ENCODE measurements at regions not wholly inside any gene's neighbourhood (a gene's known extent, or its start where the extent isn't known, plus 50 kb on each side); places are given as distances from the start of the nearest gene placed in this dataset.

- TF ChIP-seq, protein P1, sequence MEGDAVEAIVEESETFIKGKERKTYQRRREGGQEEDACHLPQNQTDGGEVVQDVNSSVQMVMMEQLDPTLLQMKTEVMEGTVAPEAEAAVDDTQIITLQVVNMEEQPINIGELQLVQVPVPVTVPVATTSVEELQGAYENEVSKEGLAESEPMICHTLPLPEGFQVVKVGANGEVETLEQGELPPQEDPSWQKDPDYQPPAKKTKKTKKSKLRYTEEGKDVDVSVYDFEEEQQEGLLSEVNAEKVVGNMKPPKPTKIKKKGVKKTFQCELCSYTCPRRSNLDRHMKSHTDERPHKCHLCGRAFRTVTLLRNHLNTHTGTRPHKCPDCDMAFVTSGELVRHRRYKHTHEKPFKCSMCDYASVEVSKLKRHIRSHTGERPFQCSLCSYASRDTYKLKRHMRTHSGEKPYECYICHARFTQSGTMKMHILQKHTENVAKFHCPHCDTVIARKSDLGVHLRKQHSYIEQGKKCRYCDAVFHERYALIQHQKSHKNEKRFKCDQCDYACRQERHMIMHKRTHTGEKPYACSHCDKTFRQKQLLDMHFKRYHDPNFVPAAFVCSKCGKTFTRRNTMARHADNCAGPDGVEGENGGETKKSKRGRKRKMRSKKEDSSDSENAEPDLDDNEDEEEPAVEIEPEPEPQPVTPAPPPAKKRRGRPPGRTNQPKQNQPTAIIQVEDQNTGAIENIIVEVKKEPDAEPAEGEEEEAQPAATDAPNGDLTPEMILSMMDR (IDR thresholded peaks at IDR 0.05) = no peak
- no peak for ATAC-seq
- intact Hi-C loops (cut with micrococcal nuclease) = no loop called here
- Mint-ChIP-seq H3K9me3 (peaks cover 13% of the 10 kb centered on the region), H3K4me3 (no peak overlapping the region), H3K27me3 (no peaks in the 10 kb centered on the region), H3K36me3 (ENCODE audit: low read depth) (no peaks in the 10 kb centered on the region), H3K27ac (no peak overlapping the region), H3K4me1 (ENCODE audit: low read depth) (no peaks in the 10 kb centered on the region)
- CTCF ChIA-PET = no interaction called here
- POLR2A ChIA-PET = no interaction called here
- no peak for DNase-seq
Observed at GRCh38 chr13:68851026-68851425, 1256.6 kb upstream of the ATXN8OS start.

GRCh38 chr13:68850160-68850559 lies 1257.5 kb upstream of the ATXN8OS start:
- TF ChIP-seq, protein P1 (IDR thresholded peaks at IDR 0.05) = no peak
- ChIA-PET CTCF (no interaction called here), POLR2A (no interaction called here)
- no peak for DNase-seq
- intact Hi-C loops (cut with micrococcal nuclease) = no loop called here
- no peak overlapping the region for H3K4me3 Mint-ChIP-seq
- peaks cover 17% of the 10 kb centered on the region for H3K9me3 Mint-ChIP-seq
- H3K27me3 Mint-ChIP-seq = no peaks in the 10 kb centered on the region
- H3K36me3 Mint-ChIP-seq (ENCODE audit: low read depth) = no peaks in the 10 kb centered on the region
- H3K4me1 Mint-ChIP-seq (ENCODE audit: low read depth) = no peaks in the 10 kb centered on the region
- ATAC-seq = no peak
- H3K27ac Mint-ChIP-seq = no peak overlapping the region

GRCh38 chr13:68846663-68847062 lies 1261.0 kb upstream of the ATXN8OS start:
- ChIA-PET POLR2A (no interaction called here), CTCF (no interaction called here)
- no peaks in the 10 kb centered on the region for H3K4me1 Mint-ChIP-seq (ENCODE audit: low read depth)
- TF ChIP-seq, protein P1 (IDR thresholded peaks at IDR 0.05) = no peak
- H3K27me3 Mint-ChIP-seq = no peaks in the 10 kb centered on the region
- ATAC-seq (no peak), DNase-seq (no peak)
- intact Hi-C loops (cut with micrococcal nuclease) = no loop called here
- peaks cover 19% of the 10 kb centered on the region for H3K9me3 Mint-ChIP-seq
- no peak overlapping the region for H3K4me3 Mint-ChIP-seq
- H3K27ac Mint-ChIP-seq = no peak overlapping the region
- H3K36me3 Mint-ChIP-seq (ENCODE audit: low read depth) = no peaks in the 10 kb centered on the region

- H3K36me3 Mint-ChIP-seq (ENCODE audit: low read depth) = no peaks in the 10 kb centered on the region
- no peak for ATAC-seq
- no peak for DNase-seq
- no peaks in the 10 kb centered on the region for H3K27me3 Mint-ChIP-seq
- no peak overlapping the region for H3K27ac Mint-ChIP-seq
- CTCF ChIA-PET = no interaction called here
- peaks cover 15% of the 10 kb centered on the region for H3K9me3 Mint-ChIP-seq
- TF ChIP-seq, protein P1 (IDR thresholded peaks at IDR 0.05) = no peak
- intact Hi-C loops (cut with micrococcal nuclease) = no loop called here
- no peaks in the 10 kb centered on the region for H3K4me1 Mint-ChIP-seq (ENCODE audit: low read depth)
- POLR2A ChIA-PET = no interaction called here
- H3K4me3 Mint-ChIP-seq = no peak overlapping the region
Observed at GRCh38 chr13:68834375-68834774, 1273.3 kb upstream of the ATXN8OS start.

DNA sequence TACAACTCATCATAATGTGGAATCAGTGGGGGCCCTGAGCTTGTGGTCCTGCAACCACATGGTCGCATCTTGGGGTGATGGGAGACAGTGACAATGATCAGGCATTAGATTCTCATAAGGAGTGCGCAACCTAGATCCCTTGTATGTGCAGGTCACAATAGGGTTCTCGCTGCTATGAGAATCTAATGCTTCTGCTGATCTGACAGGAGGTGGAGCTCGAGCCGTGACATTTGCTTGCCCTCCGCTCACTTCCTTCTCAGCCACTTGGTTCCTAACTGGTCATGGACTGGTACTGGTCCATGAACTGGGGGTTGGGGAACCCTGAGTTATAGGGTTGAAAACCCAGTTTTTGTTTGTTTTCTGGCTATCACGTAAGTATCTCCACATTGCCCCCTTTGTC lies 1290.9 kb upstream of the ATXN8OS start:
- no peaks in the 10 kb centered on the region for H3K36me3 Mint-ChIP-seq (ENCODE audit: low read depth)
- POLR2A ChIA-PET = no interaction called here
- TF ChIP-seq, protein P1 (IDR thresholded peaks at IDR 0.05) = no peak
- ATAC-seq = no peak
- no peak for DNase-seq
- no peak overlapping the region for H3K27ac Mint-ChIP-seq
- no peak overlapping the region for H3K4me3 Mint-ChIP-seq
- no peaks in the 10 kb centered on the region for H3K27me3 Mint-ChIP-seq
- intact Hi-C loops (cut with micrococcal nuclease) = no loop called here
- H3K9me3 Mint-ChIP-seq = peaks cover 10% of the 10 kb centered on the region
- CTCF ChIA-PET = no interaction called here
- no peaks in the 10 kb centered on the region for H3K4me1 Mint-ChIP-seq (ENCODE audit: low read depth)

Data from activated CD8-positive, alpha-beta T cell treated with anti-CD3 and anti-CD28 coated beads for 36 hours (primary cell).